HG03571 (cell line): ENCODE measurements at regions not wholly inside any gene's neighbourhood (a gene's known extent, or its start where the extent isn't known, plus 50 kb on each side); places are given as distances from the start of the nearest gene placed in this dataset.
"Not testable (repeated sequence)": the region's sequence is repeated elsewhere in the genome, so short reads cannot be mapped to it uniquely, and the experiment has no call there.

Experiments
- ATAC-seq: cut with Tn5 transposase; IDR thresholded peaks from one replicate; pipeline ENCODE4 v1.9.1; 2021; ENCODE audit not compliant: unreplicated experiment

DNA sequence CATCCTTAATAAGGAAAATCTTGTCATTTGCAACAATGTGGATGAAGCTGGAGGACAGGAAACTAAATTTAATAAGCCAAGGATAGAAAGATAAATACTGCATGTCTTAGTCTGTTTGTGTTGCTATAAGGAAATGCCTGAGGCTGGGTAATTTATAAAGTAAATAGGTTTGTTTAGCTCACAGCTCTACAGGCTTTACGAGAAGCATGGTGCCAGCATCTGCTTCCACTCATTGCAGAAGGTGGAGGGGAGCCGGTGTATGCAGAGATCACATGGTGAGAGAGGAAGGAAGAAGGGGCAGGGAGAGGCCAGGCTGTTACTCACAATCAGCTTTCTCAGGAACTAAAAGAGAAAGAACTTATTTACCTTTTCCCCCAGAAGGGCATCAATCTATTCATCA lies 118.9 kb upstream of the SMLR1 start:
- no peak for ATAC-seq

DNA sequence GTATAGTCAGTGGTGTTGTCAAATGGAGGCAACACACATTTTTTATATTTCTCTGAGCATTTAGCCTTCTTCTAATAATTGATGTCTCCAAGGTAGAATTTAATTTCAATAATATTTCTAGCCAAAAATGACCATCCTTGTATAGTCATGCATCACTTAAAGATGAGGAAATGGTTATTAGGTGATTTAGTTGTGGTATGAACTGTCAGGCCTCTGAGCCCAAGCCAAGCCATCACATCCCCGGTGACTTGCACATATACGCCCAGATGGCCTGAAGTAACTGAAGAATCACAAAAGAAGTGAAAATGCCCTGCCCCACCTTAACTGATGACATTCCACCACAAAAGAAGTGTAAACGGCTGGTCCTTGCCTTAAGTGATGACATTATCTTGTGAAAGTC lies 115.6 kb upstream of the SMLR1 start:
- not testable (repeated sequence) for ATAC-seq

DNA sequence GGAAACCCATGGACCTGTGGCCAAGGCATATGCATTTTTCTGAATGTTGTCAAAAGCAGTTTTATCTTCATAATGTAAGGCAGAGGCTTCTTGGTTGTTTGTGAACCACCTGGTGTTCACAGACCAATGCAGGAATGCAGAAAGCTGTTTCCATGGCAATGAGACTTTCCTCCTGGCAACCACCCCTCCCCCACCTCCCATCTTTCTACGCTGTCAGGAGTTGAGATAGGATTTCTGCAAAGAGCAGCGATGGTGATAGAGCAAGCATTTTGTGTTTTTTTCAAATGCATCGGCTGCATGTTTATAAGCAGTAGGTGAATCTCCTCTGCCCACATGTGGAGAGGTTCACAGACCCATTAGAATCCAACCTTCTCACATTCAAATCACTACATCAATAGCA lies 114.1 kb upstream of the SMLR1 start:
- ATAC-seq: no peak

DNA sequence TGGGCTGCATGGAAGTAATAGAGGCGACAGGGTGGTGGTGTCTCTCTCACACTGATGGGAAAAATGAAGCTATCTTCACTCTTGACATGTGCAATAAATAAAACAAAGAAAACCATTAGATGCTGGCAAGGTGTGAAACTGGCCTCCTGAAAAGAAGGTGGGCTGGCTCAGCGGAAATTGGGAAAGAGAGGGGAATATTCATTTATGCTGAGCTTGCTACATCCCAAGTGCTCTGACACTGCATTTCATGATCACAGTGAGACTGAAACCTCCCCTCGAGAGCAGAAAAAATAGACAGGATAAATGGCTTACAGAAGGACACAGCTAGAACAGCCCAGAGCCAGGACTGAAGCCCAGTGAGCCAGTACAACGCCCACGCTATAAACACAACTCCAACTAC lies 112.1 kb upstream of the SMLR1 start:
- no peak for ATAC-seq

DNA sequence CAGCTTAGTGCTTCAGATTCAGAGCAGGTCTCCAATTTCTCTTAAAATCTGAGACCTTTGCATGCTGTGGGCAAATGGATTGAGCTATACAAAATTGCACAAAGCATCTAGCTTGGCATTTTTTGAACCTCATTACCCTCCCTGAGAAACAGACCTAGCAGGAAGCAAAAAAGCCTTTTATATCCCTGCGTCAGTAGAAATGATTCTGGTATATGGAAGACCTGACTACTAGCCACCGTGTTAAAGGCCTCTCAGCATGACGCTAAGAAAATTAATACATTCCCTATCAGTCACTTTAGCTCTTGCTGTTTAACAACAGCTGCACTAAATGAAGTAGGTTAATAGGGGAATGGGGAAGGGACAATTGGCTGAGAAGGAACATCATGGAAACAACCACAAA lies 110.7 kb upstream of the SMLR1 start:
- no peak for ATAC-seq

DNA sequence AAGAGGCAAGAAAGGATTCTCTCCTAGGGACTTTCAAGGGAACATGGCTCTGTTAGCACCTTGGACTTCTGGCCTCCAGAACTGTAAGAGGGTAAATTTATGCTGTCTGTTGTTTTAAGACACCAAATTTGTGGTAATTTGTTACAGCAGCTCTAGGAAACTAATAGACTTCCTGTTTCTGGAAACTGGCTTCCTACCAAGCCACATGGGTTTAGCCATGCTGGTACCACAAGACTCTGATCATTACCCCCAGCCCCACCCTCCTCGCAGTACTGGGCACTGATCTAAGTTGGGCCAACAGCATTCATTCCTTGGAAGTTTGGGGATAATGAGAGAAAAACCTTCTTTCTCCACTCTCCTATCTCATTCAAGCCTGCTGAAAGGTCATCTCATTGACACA lies 109.5 kb upstream of the SMLR1 start:
- no peak for ATAC-seq

DNA sequence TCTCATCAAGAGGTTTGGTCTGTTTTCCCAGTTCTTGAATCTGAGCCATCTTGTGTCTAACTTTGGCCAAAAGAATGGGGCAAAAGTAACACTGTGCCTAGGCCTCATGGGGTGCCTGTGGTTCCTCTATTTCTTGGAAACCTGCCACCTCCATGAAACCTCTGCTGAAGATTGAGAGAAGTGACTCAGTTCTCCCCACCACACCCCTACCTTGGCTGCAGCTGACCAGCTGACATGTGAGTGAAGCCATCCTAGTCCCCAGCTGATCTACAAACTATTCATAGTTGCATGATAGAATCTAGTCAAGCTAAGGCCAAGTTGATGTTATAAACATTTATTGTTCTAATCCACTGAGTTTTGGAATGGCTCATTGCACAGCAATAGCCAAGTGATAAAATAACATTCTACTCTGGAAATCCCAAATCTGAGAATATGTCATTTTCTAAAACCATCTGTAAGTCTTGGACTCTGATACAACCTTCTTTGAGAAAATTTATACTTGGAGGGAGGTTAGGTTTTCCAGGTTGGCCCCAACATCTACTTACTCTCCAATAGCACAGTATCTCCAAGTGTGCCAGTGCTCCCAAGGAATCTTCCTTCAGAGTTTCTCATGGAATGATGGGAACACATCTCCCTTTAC lies 107.0 kb upstream of the SMLR1 start:
- ATAC-seq: no peak

DNA sequence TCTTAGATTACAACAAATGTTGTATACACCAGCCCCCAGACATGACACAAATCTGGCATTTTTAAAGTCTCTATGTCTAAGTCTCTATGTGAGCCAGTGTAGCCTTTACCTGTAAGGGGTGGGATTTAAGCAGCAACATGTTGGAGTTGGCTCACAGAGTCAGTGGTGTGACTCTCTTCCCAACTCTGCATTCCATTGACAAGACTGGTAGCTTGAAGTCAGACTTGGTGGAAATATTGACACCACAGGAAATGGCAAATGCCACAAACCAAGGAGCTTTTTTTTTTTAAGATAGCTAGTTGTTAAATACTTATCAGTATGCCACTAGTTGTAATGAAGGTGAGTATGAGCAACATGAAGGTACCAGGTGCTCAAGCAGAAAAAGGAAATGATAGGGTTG lies 103.1 kb upstream of the SMLR1 start:
- no peak for ATAC-seq

DNA sequence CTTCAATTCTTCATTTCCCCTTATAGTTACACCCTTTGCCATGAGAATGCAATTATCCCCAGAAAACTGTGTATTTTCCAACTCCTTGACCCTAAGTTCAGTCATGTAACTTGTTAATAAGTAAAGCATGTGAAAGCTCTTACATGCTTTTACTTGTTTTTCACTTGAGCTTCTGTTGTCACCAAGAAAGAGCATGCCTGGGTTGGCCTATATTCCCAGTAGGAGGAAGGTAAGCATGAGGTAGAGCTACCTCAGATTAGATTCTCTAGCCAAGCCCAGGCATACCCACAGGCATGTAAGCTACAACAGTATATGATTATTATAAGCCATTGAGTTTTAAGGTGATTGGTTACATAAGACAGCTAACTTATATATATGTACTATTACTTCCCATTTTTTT lies 101.7 kb upstream of the SMLR1 start:
- no peak for ATAC-seq

DNA sequence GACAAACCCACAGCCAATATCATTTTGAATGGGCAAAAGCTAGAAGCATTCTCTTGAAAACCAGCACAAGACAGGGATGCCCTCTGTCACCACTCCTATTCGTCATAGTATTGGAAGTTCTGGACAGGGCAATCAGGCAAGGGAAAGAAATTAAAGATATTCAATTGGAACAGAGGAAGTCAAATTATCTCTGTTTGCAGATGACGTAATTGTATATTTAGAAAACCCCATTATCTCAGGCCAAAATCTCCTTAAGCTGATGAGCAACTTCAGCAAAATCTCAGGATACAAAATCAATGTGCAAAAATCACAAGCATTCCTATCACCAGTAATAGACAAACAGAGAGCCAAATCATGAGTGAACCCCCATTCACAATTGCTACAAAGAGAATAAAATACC lies 99.1 kb upstream of the SMLR1 start:
- not testable (repeated sequence) for ATAC-seq

DNA sequence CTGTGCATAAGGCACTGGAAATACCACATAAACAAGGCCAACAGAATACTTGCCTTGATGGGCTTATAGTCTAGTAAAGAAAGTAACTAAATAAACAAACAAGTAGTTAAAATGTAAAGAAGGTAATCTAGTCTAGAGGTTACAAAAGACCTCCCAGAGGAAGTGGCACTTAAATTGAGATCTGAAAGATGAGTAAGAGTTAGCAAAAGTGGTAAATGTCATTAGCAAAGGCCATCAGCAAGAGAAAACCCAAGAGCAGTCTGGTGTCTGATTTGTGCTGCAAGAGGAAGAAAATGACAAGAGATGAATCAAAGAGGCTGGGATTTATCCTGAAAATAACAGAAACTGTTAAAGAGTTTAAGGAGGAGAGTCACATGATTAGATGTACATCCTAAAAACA lies 96.6 kb upstream of the SMLR1 start:
- no peak for ATAC-seq

DNA sequence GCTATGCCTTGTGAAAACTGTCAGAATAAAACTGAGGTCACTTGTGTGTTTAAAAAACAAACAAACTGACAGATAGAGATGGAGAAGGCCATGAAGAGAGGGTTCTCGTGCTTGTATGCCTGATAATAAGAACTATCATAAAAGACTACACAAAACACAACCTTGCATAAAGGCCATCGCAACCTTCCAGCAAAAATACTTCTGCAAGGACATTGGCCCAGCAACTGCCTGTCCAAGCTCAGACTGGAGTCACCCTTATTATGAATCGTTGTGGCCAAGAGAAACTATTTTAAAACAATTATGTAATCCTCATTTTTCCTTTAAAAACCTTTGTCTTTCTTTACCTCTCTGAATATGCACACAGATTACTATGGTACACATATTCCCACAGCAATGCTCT lies 93.0 kb upstream of the SMLR1 start:
- no peak for ATAC-seq

DNA sequence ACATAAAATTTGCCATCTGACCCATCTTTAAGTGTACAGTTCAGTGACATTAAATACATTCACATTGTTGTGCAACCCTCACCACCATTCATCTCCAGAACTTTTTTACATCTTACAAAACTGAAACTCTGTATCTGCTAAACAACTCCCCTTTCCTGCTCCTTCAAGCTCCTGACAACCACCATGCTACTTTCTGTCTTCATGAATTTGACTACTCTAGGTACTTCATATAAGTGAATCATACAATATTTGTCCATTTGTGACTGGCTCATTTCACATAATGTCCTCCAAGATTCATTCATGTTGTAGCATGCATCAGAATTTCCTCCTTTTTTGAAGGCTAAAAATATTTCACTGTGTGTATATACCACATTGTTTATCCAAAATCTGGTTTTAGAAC lies 86.9 kb upstream of the SMLR1 start:
- ATAC-seq: no peak

DNA sequence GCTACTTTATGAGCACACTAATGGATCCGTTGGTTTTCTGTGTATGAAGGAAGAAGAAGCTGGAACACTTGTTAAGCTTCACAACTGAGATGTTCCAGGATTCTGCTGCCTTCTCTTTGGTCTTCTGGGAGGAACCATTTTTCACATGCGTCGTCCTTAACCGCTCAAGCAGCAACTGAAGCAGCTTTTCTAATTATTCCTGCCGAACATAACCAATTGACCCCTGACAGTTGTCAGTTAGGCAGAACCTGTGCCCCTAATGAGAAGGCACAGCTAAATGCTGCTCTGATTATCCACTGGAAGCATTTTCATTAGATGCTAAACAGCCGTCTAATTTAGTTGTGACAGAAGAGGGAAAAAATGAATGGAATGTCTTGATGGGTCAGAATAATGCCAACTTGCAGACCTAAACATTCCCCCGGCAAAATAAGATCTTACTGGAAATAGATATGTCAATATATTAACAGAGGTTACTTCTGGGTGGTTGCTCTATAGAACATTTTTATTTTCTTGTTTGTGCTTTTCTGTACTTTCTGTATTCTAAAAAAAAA lies 85.0 kb upstream of the SMLR1 start:
- ATAC-seq: no peak

DNA sequence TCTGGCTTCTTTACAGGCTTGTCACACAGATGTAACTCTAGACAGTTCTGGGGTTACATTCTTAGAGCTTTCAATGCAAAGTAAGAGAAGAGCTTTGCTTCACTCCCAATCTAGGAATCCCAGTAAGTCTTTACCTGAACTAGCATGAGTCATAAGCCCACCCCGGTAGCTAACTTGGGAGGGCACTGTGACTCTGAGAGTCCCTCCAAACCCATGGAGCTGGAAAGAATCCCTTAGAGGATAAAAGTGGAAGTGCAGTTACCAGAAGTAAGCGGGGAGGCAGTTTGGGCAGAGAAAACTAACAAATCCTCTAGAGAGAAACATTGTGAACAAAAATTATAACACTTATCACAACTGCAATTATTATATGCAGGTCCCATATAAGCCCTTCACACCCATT lies 84.0 kb upstream of the SMLR1 start:
- ATAC-seq: no peak

DNA sequence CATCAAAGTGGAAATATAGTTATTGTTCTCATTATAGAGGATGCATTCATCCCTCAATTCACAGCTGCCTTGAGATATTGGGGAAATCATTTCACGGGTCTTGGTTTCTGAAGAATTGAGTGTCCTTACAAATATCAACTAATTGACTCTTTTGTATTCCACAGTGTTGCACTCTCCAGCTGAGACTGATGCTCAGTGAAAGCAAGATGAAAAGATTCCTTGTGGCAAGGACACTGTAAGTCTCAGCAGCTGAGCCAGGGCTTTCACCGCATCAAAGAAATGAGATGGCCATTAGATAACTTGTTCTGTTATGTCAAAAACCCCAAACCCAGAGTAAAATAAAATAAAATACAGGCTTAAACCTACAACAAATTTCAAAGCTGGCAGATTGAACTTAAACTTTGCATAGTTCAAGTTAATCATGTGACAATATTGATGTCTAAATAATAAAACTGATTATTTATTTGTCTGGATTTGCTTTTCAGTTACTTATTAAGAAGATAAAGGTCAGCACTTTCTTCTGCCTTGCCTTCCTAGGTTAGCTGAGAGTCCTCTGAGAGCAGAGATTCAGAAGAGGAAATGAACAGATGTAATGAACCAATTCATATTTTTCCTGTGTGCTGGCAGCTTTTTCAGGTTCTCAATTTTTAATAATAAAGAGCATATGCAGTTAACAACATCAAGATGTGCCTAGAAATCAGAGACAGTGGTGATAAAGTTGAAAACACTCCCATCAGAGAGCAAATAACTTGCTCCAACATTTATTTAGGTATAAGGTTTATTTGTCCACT lies 82.4 kb upstream of the SMLR1 start:
- ATAC-seq: no peak

DNA sequence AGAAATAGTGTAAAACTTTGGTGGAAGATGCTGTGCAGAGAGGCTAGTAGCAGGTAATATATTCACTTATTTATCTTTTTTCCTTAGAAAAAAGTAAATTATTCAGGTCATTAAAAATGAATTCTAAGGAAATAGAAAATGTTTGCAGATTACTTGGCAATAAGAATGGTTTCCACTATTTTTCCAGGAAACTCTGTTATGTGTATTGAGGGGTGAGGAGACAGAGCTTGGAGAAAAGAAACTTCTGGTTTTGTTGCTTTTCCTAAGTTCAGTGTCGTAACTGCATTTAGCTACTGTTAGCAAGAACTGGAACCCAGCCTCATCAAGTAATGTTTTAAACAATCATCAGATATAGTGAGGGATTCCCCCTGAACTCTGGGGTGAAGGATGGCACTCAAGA lies 79.2 kb upstream of the SMLR1 start:
- no peak for ATAC-seq

DNA sequence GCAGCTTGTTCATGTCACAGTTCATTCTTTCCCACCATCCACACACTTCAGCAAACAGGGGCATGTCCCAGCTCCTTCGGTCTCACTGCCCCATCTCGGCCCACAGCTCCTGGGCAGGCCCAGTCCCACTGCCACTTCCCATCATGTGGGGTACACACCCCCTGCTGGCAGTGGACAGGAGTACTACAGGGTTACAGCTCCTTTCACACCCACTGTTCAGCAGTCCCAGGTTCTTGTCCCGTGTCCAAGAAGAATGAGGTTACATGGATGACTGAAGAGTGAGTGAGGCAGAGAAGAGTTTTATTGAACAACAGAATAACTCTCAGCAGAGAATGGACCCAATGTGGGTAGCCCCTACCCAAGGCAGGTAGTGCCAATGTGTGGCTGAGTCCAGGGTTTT lies 77.8 kb upstream of the SMLR1 start:
- ATAC-seq: no peak

DNA sequence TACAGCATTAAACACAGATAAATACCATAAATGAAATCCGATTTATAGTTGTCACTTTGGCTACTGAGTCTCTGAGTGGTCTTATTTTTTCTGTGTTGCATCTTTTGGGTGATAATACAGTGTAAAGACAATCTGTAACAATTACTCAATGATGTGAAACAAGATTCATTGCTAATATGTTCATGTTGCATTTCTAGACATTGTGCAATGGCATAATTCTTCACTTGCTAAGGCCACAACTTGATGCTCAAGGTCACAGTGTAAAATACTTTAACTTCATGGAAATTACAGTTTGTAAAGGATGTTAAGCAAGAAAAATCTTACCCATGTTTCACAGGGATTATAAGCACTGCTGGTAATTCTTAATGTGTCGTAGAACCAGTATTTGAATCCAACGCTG lies 74.9 kb upstream of the SMLR1 start:
- no peak for ATAC-seq

DNA sequence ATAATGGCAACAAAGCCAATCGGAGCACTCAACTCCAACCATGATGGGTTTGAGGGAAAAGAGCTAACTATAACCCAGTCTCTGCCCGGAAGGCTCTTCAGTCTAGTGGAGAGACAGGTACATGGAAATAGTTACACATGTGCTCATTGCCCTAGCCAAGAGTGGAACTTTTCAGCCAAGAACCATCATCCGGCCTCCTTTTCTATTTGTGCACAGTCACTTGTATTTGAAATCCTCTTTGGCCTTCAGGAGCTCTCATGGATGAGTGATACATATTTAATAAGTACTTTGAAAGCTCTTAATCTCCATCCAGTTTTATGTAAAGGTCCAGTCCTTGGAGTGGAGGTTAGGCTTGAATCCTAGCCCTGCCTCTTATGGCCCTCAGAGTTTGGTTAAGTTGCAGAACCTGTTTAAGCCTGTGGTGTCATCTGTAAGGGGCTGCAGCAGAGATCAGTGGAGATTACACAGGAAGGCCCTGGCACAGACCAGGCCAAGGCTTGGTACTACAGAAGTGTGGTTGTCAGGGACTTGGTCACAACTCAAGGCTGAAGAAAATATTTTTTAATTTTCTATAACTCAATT lies 72.3 kb upstream of the SMLR1 start:
- no peak for ATAC-seq

DNA sequence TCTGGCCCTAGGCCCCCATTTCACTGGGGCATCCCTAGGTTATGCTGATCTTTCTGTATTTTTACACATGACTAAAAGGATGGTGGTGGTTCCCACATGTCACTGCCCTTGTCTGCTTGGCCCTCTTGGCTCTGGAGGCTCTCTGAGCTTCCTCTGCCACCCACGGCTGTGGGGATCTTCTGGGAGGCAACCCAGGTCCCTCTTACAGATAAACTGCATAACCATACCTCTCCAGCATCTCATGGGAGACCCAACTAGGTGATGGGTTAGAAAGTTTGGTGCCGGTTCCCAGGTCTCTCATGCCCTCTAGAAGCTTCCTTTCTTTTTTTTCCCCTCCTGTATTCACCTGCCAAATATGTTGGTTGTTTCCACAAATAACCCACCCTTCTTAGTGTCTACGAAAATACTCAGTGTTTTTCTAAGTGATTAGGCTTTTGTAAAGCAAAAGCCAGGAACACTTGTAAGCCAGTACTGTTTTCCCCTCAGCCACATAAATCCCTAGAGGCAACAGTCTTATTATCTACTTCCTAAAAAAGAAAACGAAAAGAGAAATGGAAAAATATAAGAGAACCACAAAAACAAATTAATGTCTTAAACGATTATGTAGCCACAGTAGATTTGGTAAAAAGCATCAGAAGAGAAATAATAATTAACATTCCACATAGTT lies 71.7 kb upstream of the SMLR1 start:
- no peak for ATAC-seq

DNA sequence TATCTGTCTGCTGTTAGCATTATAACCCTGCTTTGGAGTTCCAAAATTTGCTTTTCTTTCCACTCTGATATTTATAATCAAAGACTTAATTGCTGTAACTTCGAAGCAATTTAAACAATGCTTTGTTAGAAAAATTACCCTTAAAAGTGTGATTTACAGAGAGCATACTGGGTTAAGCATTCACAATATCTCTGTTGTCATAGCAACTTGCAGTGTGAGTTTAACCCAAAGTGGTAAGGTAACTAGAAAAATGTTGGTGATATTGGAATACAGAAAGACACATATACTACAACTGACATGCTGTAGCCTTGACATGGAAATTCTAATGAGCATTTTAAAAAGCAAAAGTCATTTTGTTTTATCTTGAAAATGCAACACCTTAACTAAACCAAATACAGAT lies 70.4 kb upstream of the SMLR1 start:
- ATAC-seq: no peak
